GF-D8 (cell line): ENCODE measurements at regions not wholly inside any gene's neighbourhood (a gene's known extent, or its start where the extent isn't known, plus 50 kb on each side); places are given as distances from the start of the nearest gene placed in this dataset.

Experiments used
- DNase-seq: peaks from one replicate; lab custom pipeline; 2025; lab: John Stamatoyannopoulos, UW

DNA sequence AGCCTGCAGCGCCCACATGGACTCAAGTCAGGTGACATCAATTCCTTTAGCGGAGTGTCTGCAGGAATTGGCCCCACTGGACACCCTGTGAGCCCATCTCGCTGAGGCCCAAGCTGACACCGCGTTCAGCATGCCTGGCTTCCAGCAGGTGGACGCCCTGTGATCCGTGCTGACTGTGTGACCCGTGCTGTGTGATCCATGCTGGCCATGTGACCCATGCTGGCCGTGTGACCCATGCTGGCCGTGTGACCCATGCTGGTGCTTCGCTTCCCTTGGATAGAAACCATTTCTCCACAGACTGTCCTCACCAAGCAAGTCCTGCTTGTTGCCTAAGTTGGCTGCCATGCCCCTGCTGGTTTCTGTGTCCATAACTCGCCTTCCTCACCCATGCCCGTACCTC is 392.1 kb downstream of the BRD1 start:
- no peak for DNase-seq

DNA sequence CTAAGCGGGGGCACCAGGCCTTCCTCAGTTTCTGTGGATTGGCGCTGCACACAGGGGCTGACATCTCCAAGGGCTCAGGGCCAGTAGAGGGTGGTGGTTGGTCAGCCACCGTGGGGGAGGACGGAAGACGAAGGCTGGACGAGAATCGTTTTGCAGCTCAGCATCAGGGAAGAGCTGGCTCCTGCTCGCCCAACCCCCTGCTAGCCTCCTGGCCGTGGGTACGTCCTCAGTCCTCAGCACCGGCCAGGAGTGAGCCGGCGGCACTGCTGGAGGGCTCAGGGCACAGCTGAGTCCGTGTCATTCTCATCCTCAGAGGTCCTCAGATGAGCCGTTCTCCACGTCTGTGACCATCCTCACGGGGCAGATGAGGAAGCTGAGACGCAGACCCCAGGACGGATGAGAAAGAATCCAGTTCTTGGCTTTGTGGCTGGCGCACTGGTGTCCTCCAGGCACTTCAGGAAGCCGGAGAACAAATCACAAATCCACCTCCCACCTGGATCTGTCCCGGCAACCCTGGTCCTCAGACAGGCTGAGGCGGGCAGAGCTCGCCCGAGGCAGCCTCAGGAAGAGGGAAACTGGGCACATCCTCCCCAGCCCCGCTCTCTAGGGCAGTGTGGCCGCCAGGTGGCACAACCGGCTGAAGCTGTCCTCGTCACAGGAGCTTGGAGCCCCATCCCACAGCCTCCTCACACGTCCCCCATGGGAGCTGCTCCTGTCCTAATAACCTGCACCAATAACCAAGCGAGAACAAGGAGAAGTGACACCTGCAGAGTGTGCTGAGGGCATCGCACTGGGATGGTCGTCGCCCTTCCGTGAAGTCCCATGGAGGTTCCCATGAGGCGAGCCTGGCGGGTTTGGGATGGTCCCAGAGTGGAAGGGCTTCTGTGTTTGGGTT is 393.7 kb downstream of the BRD1 start:
- no peak for DNase-seq

DNA sequence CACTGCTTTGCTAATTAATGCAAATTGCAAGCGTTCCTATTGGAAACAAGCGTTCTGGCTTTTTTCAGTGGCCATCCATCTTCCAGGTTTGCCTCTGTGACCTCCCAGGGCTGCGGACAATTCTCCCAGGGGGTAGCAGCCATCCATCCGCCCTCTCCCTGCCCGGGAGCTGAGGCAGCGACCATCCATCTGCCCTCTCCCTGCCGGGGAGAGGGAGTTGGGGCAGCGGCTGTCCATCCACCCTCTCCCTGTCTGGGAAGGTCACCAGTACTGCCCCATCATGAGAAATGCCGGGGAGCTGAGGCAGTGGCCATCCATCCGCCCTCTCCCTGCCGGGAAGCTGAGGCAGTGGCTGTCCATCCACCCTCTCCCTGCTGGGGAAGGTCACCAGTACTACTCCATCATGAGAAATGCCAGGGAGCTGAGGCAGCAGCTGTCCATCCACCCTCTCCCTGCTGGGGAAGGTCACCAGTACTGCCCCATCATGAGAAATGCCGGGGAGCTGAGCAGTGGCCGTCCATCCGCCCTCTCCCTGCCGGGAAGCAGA is 394.7 kb downstream of the BRD1 start:
- no peak for DNase-seq

DNA sequence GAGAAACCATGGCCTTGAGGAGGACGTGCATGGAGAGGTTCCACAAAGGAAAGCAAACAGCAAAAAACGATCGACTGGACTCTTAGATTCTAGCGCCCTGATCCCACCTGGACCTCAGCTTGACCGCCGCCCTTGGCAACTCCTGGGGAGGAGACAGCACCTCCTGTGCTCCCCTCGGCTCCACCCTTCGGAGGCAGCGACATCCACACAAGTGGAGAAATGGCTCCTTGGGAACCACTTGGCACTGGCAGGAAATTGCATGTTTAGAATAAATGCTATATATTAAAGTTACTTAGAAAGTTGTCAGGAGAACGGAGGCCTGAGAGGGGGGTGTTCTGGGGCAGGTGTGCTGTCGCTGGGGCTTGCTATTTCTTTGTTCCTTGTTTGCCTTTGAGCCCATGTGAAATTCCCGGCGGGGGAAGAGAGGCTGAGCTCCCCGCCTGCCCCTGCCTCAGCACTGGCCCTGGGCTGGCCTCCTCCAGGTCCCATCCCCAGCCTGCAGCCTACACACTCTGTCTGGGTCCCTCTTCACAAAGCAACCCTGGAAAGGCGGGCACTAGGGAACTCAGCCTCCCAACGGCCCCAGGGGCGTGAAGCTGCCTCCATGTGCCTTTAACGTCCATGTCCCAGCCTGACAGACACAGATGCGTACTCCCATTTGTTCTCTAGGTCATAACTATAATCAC is 395.3 kb downstream of the BRD1 start:
- no peak for DNase-seq

DNA sequence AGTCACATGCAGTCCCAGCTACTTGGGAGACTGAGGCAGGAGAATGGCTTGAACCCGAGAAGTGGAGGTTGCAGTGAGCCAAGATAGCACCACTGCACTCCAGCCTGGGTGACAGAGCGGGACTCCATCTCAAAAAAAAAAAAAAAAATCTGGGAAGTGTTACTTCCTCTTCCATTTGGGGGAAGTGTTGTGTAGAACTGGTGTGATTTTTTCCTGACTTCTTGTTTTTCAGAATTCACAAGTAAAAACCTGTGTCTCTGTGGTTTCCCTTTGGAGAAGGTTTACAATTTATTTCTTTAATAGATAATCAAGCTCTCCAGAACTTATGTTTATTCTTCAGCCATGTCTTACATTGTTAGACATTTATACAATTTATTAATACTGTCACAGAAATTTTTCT is 396.1 kb downstream of the BRD1 start:
- DNase-seq = no peak

DNA sequence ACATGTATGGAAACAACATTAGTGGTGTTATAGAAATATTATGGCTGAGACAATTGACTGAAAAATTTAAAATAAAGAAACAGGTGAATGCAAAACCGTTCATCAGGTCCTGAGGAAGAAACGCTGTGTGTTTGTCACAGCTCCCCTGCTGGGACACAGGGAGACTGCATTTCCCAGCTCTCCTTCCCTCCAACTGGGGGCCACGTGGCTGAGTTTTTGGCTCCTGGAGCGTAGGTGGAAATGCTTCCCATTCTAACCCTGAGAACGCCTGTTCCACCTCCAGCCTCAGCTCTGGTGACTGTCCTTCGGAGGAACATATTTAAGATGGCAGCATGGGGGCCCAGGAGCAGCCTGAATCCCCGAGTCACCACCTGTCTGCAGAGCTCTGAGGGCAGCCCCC is 398.6 kb downstream of the BRD1 start:
- DNase-seq = no peak

DNA sequence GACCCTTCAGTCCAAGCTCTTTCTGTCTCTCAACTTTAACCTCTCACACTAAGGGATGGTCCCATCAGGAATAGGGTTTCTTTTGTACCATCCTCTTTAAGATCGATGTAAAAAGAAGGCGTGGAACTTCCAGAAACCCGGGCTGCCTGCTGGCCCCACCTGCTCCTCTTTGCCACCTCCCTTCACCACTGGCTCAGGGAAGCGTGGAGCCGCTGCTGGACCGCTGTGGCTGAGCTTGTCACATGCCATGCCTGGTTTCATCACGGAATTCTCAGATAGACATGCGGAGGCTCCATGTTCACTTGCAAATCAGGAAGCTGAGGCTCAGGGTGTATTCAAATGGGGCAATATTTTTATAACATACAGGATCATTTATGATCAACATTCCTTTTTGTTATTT is 399.7 kb downstream of the BRD1 start:
- DNase-seq = no peak

DNA sequence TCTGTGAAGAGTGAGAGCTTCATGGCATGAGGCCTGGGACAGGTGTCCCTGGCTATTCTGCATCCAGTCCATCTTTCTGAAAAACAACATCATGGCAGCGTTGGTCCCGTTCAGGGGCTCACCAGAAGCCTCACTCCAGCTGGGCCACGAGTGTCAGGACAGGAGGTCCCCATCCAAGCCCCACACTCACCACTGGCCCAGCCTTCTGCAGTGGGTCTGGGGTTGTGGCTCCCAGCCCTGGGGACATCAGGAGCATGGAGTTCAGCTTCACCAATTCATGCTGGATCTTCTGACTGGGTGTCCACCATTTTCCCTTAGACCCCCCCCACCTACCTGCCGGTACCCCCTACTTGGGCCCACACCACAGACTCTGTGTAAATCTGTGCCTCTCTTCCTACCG is 400.3 kb downstream of the BRD1 start:
- no peak for DNase-seq

DNA sequence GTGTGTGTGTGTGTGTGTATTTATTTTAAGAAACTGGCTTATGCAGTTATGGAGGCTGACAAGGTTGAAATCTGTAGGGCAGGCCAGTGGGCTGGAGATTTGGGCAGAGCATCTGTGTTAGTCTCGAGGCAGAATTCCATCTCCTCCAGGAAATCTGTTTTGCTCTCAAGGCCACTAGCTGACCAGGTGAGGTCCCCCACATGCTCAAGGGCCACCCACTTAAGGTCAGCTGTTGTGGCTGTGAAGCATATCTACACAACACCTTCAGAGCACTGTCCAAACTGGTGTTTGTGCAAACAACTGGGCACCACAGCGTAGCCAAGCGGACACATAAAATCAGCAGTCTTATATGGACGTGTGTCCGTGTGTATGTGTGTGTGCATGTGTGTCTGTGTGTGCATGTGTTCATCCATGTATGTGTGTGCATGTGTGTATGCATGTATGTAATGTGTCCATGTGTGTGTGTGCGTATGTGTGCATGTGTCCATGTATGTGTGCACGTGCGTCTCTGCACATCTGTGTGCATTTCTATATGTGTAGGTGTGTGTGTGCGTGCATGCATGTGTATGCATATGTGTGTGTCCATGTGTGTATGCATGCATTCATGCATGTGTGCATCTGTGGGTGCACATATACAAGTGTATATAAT is 400.9 kb downstream of the BRD1 start:
- DNase-seq = no peak

DNA sequence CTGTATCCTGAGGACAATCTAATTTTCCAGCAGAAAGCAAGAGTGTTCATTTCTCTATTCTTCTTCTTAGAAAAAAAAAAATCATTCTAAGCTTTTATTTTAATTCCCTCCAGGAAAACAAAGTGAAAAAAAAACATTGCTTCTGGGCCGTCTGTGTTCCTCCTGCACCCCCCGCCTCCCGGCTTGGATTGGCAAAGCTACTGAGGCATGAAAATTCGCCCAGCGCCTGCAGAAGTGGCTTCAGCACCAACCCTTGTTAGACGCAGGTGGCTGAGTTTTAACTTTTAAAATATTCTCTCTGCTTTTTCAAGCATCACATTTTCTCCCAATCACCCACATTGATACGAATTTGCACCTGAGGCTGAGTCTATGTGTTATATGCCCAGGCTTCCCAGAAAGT is 401.6 kb downstream of the BRD1 start:
- no peak for DNase-seq

DNA sequence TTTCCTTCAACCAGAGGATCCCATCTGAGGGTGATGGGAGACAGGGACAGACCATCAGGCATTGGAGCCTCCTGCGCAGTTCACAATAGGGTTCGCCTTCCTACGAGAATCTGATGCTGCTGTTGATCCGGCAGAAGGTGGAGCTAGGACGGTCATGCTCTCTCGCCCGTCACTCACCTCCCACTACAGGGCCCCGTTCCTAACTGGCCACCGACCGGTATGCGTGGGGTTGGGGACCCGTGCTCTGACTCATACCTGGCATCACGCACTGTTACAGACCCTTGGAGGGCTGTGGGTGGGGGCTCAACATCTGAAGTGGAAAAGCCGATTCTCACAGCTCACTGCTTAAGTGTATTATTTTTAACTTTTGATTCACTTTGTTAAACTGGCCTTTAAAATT is 402.3 kb downstream of the BRD1 start:
- no peak for DNase-seq

DNA sequence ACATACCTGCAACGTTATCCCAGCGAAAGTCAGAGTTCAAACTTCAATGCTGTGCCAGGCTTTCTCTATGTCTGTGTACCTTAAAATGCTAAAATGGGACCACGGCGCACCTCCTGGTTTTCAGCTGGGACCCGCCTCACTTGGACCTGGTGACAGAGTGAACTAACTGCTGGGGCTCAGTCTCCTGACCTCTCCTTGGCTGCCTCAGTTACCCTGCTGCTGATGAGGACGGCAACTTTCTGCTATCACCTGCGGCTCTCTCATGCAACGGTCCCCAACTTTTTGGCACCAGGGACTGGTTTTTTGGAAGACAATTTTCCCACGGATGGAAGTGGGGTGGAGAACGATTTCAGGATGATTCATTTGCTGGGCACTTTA is 402.8 kb downstream of the BRD1 start:
- no peak for DNase-seq

DNA sequence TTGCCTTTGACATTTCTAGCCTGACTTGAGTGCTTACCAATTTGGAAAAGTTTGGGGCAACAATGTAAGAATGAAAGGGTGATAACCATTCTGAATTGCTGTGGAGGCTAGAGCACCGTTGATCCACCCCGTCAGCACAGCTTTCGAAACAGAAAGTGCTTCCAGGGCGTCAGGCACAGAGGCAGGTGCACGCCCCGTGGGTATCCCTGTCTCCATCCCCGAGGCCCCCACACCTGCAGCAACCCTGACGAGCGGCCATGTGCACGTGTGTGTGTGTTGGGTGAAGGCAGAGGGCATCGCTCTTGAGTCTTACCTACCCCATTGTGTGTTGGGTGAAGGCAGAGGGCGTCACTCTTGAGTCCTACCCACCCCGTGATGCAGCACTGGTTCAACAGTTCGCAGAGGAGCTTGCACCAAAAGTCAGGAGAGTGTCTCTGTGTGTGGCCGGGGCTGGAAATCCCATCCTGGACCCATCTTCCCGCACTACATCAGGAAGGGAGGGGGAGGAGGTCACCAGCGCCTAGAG is 404.5 kb downstream of the BRD1 start:
- no peak for DNase-seq

DNA sequence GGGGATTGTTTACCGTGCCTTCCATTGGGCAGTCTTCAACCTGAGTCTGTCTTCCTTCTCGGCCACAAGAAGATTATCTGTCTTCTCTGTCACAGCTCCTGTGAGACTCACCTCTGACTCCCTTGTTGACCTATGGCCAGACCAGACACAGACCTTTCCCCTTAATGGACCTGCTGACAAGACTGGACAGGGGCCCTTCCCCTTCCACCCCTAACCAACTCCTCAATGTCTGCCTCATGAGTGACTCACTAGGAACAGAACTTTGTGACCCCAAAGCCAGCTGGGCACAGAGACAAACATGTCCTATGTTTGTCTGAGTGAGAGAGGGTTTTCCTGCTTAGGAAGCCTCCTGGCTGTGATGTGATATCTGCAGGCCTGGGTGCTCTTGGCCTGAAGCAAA is 405.0 kb downstream of the BRD1 start:
- no peak for DNase-seq

DNA sequence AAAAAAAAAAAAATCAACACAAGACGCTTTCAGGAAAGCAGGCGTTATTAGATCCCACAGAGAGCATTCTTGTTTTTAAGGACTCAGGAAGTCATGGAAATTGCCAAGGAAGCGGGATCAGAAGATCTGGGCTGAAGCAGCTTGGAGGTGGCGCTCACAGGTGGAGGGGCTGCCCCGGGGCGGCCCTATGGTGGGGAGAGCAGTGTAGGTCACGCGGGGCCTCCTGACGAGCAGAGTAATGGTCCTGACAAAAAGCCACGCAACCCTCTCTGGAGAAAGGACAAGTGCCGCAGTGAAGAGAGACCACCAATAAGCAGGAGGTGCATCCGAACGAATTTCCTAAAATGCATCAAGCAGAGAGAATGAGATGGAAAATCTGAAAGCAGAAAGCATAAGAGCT is 407.0 kb downstream of the BRD1 start:
- DNase-seq = no peak

DNA sequence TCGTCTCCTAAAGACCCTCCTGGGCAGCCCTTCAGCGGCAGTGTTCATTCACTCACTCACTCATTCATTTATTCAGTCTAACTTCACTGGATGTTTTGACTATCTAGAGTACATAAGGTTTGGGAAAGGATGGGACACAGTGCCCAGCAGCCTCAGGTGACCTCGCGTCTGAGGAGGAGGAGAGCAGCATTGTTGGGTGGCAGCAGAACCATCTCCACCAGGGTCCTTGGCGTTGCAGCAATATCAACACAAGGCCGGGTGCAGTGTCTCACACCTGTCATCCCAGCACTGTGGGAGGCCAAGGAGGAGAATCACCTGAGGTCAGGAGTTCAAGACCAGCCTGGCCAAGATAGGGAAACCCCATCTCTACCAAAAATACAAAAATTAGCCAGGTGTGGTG is 408.0 kb downstream of the BRD1 start:
- DNase-seq = no peak

DNA sequence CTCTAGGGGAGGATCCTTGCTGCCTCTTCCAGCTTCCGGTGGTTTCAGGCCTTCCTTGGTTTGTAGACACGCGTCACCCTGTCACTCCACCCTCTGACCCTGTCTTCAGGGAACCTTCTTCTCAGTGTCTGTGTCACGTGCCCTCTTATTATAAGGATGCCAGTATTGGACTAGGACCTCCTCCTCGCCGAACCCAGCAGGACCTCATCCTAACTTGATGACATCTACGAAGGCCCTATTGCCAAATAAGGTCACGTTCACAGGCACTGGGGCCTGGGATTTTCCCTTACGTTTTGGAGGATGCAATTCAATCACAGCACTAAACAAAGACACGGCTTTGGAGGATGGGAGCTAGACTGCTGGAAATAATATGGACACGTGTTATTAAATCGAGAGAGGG is 408.7 kb downstream of the BRD1 start:
- DNase-seq = no peak

DNA sequence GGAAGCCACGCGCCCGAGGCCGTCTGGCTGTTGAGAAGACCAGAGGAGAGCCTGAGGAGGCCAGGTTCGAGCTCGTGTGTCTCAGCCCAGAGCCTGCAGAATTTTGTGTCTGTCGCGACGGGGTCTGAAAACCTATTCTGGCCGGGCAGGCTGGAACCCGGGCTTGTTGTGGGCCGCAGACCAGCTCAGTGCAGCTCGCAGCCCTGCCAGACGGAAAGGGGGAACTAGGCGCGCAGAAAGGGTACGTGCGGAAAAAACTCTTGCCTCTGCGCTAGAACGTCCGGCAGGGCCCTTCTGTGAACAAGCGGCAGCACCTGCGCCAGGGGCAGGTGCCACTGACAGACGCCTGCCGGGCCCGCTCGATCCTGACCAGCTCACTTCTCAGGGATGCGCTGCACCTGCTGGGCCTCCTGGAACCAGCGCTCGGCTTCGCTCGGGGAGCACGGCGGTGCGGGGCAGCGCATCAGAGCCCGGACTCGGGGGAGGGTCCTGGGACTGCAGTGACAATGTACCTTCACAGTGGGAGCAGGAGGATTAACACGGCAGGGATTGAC is 409.3 kb downstream of the BRD1 start:
- no peak for DNase-seq

DNA sequence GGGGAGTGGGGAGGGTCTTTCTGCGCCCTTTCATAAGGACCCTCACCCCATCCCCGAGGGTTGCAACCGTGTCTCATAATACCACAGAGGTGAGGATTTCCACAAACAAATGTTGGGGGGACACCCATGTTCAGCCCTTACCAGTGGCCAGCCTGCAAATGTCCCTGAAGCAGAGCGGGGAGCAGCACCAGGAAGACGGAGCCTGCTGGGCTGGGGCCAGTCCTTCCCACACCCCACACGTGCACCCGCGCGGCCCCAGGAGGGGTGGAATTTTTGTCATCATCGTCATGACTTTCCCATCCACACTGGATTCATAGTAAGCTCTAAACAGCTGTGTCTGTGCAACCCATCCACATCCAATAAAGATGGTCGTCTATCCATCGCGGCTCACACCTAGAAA is 409.8 kb downstream of the BRD1 start:
- DNase-seq = no peak

DNA sequence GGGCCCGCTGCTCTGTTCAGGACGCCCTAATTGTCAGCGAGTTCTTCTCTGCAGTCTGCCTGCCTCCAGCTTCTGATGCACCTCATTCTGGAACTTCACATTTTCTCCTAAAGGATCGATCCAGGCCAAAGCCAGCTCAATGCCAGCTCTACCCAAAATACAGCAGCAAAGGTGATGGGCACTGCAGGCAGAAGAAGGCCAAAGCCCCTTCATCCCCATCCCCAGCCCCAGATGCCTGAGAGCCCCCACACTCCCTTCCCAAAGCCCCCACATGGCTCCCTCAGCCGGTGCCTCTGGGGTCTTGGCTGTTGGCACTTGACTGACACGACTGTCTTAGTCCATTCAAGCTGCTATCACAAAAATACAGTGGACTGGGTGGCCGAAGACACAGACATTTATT is 410.3 kb downstream of the BRD1 start:
- DNase-seq = no peak

DNA sequence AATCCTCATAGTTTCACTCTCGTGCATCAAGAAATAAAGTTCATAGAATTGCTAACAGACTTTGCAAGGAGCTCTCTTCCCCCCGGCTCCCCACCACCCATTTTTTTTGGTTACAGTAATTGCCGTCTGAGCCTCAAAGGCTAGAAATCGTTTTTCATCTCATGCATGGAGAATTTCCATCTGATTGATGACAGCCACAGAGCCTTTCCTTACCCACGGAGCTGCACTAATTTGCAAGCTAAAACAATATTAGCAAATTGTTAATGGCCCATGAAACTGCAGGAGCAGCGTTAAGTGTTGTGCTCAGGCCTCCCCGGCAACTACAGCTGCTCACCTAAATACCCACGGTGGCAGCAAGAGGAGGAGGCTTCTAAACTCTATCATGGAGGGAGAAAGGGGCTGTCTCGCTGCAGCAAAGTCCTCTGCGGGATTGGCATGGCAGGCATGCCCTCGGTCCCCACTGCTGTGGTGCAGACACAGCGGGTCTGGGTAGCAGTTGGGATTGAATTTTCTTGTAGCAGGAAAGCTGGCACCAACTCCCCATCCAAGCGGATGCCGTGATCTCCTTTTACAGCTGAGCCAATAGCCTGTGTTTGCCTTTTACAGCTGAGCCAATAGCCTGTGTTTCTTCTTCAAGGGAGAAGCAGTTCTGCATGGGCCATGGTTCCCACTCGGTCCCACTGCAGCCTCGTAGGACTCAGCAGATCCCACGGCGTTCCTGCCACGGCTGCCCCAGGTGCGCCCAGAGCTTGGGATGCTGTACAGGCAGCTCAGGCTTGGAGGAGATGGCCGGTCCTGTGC is 412.3 kb downstream of the BRD1 start:
- DNase-seq = no peak

DNA sequence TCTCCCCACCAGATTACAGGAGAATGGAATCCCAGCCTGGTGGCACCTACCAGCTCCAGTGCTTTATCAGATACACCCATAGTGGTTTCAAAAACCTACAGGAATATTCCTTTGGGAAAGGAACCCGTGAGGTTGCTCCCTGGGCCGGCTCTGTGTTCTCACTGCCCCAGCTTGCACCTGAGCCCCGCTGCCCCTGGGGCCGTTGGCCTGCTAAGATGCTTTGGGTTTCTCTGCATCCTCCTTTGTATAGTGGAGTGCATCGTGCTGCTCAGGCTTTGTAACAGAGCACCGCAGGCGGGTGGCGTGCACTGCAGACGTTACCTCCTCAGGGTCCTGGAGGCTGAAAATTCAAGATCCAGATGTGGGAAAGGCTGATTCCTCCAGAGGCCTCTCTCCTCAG is 414.1 kb downstream of the BRD1 start:
- no peak for DNase-seq
